ENCODE measurements at regions not wholly inside any gene's neighbourhood (a gene's known extent, or its start where the extent isn't known, plus 50 kb on each side); places are given as distances from the start of the nearest gene placed in this dataset.

GRCh38 chr16:9280069-9280466 lies 188.6 kb downstream of the HAPSTR1 start:
- Histone ChIP-seq H3K9ac (ENCODE audit: low read depth, low read length, poor library complexity) (peak overlapping the region; percentile 9), H3K79me1 (ENCODE audit: low read depth, low read length) (no peaks in the 10 kb centered on the region), H2BK5ac (ENCODE audit: low read length) (no peak overlapping the region), H3K4me3 (ENCODE audit: low read length in 2 of 2) (no peak overlapping the region), H3K36me3 (replicated peaks in 1 of 2; ENCODE audit: control insufficient read depth in 2 of 2, insufficient read depth in 2 of 2, low read length in 2 of 2) (no peaks in the 10 kb centered on the region), H2BK12ac (ENCODE audit: low read length) (no peak overlapping the region), H3K4me2 (ENCODE audit: insufficient read depth, low read length, poor library complexity, severe bottlenecking) (no peak overlapping the region), H3K27ac (replicated peaks; ENCODE audit: low read length) (no peak overlapping the region), H2BK120ac (ENCODE audit: low read depth, low read length) (no peak overlapping the region), H3K14ac (ENCODE audit: low read length) (no peak overlapping the region), H4K91ac (ENCODE audit: low read depth, low read length, poor library complexity) (no peak overlapping the region), H3K4me1 (ENCODE audit: control insufficient read depth in 2 of 2, insufficient read depth in 1 of 2, low read depth in 1 of 2, low read length in 2 of 2) (no peaks in the 10 kb centered on the region), H3K23ac (ENCODE audit: low read depth, low read length, poor library complexity) (no peak overlapping the region), H4K8ac (ENCODE audit: low read depth, low read length) (no peak overlapping the region), H3K27me3 (ENCODE audit: control insufficient read depth in 3 of 3, insufficient read depth in 3 of 3, low read depth in 1 of 3, low read length in 3 of 3) (peaks cover 0 to 2% (median 0%) of the 10 kb centered on the region in 3 experiments), H3K18ac (ENCODE audit: low read length) (no peak overlapping the region), H2AK5ac (ENCODE audit: low read depth, low read length) (no peak overlapping the region), H2BK15ac (ENCODE audit: low read length) (no peak overlapping the region), H3K9me3 (replicated peaks in 1 of 2; ENCODE audit: control insufficient read depth in 2 of 2, insufficient read depth in 1 of 2, low read depth in 1 of 2, low read length in 2 of 2) (no peaks in the 10 kb centered on the region), H2AFZ (ENCODE audit: low read length) (no peak overlapping the region), H3K4ac (ENCODE audit: low read length) (no peak overlapping the region)
- DNase-seq (ENCODE audit: low spot score), result no peak
- WGBS, 2 donors (ENCODE audit: extremely low coverage in 2 of 2, insufficient read length in 2 of 2, insufficient replicate concordance in 1 of 2), result no CpG with 5 or more reads among the region's 3 CpGs

- Histone ChIP-seq H3K14ac (ENCODE audit: low read length) (no peak overlapping the region), H4K8ac (ENCODE audit: low read depth, low read length) (no peak overlapping the region), H3K9me3 (replicated peaks in 1 of 2; ENCODE audit: control insufficient read depth in 2 of 2, insufficient read depth in 1 of 2, low read depth in 1 of 2, low read length in 2 of 2) (no peaks in the 10 kb centered on the region), H3K4me1 (ENCODE audit: control insufficient read depth in 2 of 2, insufficient read depth in 1 of 2, low read depth in 1 of 2, low read length in 2 of 2) (no peaks in the 10 kb centered on the region), H2AK5ac (ENCODE audit: low read depth, low read length) (no peak overlapping the region), H4K91ac (ENCODE audit: low read depth, low read length, poor library complexity) (no peak overlapping the region), H3K18ac (ENCODE audit: low read length) (no peak overlapping the region), H3K23ac (ENCODE audit: low read depth, low read length, poor library complexity) (no peak overlapping the region), H2BK120ac (ENCODE audit: low read depth, low read length) (no peak overlapping the region), H3K4me2 (ENCODE audit: insufficient read depth, low read length, poor library complexity, severe bottlenecking) (no peak overlapping the region), H3K36me3 (replicated peaks in 1 of 2; ENCODE audit: control insufficient read depth in 2 of 2, insufficient read depth in 2 of 2, low read length in 2 of 2) (no peaks in the 10 kb centered on the region), H2BK5ac (ENCODE audit: low read length) (no peak overlapping the region), H3K4me3 (ENCODE audit: low read length in 2 of 2) (no peak overlapping the region), H3K27me3 (ENCODE audit: control insufficient read depth in 3 of 3, insufficient read depth in 3 of 3, low read depth in 1 of 3, low read length in 3 of 3) (no peaks in the 10 kb centered on the region), H3K4ac (ENCODE audit: low read length) (no peak overlapping the region), H2BK12ac (ENCODE audit: low read length) (no peak overlapping the region), H3K27ac (replicated peaks; ENCODE audit: low read length) (no peak overlapping the region), H3K79me1 (ENCODE audit: low read depth, low read length) (no peaks in the 10 kb centered on the region), H3K9ac (ENCODE audit: low read depth, low read length, poor library complexity) (no peak overlapping the region), H2AFZ (ENCODE audit: low read length) (no peak overlapping the region), H2BK15ac (ENCODE audit: low read length) (no peak overlapping the region)
- DNase-seq (ENCODE audit: low spot score), result no peak
- no CpG with 5 or more reads among the region's 3 CpGs for WGBS, 2 donors (ENCODE audit: extremely low coverage in 2 of 2, insufficient read length in 2 of 2, insufficient replicate concordance in 1 of 2)
Measured at GRCh38 chr16:9286930-9287329, 195.5 kb downstream of the HAPSTR1 start.

GRCh38 chr16:9296271-9296590 lies 204.8 kb downstream of the HAPSTR1 start:
- no peak for DNase-seq (ENCODE audit: low spot score)
- no peak overlapping the region for H3K27ac ChIP-seq (replicated peaks; ENCODE audit: low read length)

GRCh38 chr16:9297437-9298113 lies 206.1 kb downstream of the HAPSTR1 start:
- no peak overlapping the region for H4K91ac ChIP-seq (ENCODE audit: low read depth, low read length, poor library complexity)
- H3K79me1 ChIP-seq (ENCODE audit: low read depth, low read length), result no peaks in the 10 kb centered on the region
- H3K23ac ChIP-seq (ENCODE audit: low read depth, low read length, poor library complexity), result no peak overlapping the region
- WGBS, 2 donors (ENCODE audit: extremely low coverage in 2 of 2, insufficient read length in 2 of 2, insufficient replicate concordance in 1 of 2), result no CpG with 5 or more reads among the region's 12 CpGs
- H2BK12ac ChIP-seq (ENCODE audit: low read length), result no peak overlapping the region
- H3K4ac ChIP-seq (ENCODE audit: low read length), result no peak overlapping the region
- no peak overlapping the region for H2AFZ ChIP-seq (ENCODE audit: low read length)
- H4K8ac ChIP-seq (ENCODE audit: low read depth, low read length), result no peak overlapping the region
- H3K4me3 ChIP-seq (ENCODE audit: low read length in 2 of 2), result no peak overlapping the region
- H3K36me3 ChIP-seq (replicated peaks in 1 of 2; ENCODE audit: control insufficient read depth in 2 of 2, insufficient read depth in 2 of 2, low read length in 2 of 2), result no peaks in the 10 kb centered on the region
- no peaks in the 10 kb centered on the region for H3K27me3 ChIP-seq (ENCODE audit: control insufficient read depth in 3 of 3, insufficient read depth in 3 of 3, low read depth in 1 of 3, low read length in 3 of 3)
- H2AK5ac ChIP-seq (ENCODE audit: low read depth, low read length), result no peak overlapping the region
- no peak for DNase-seq (ENCODE audit: low spot score)
- H2BK120ac ChIP-seq (ENCODE audit: low read depth, low read length), result no peak overlapping the region
- no peaks in the 10 kb centered on the region for H3K4me1 ChIP-seq (ENCODE audit: control insufficient read depth in 2 of 2, insufficient read depth in 1 of 2, low read depth in 1 of 2, low read length in 2 of 2)
- no peak overlapping the region for H3K27ac ChIP-seq (replicated peaks; ENCODE audit: low read length)
- H3K4me2 ChIP-seq (ENCODE audit: insufficient read depth, low read length, poor library complexity, severe bottlenecking), result no peak overlapping the region
- H2BK15ac ChIP-seq (ENCODE audit: low read length), result no peak overlapping the region
- no peak overlapping the region for H3K18ac ChIP-seq (ENCODE audit: low read length)
- no peaks in the 10 kb centered on the region for H3K9me3 ChIP-seq (replicated peaks in 1 of 2; ENCODE audit: control insufficient read depth in 2 of 2, insufficient read depth in 1 of 2, low read depth in 1 of 2, low read length in 2 of 2)
- no peak overlapping the region for H3K9ac ChIP-seq (ENCODE audit: low read depth, low read length, poor library complexity)
- no peak overlapping the region for H2BK5ac ChIP-seq (ENCODE audit: low read length)
- no peak overlapping the region for H3K14ac ChIP-seq (ENCODE audit: low read length)

More at GRCh38 chr16:9296271-9296590, 204.8 kb downstream of the HAPSTR1 start:
- no peak overlapping the region for H2BK120ac ChIP-seq (ENCODE audit: low read depth, low read length)
- H3K4me2 ChIP-seq (ENCODE audit: insufficient read depth, low read length, poor library complexity, severe bottlenecking), result no peak overlapping the region
- no peak overlapping the region for H3K9ac ChIP-seq (ENCODE audit: low read depth, low read length, poor library complexity)
- H3K27me3 ChIP-seq (ENCODE audit: control insufficient read depth in 3 of 3, insufficient read depth in 3 of 3, low read depth in 1 of 3, low read length in 3 of 3), result no peaks in the 10 kb centered on the region
- H3K23ac ChIP-seq (ENCODE audit: low read depth, low read length, poor library complexity), result no peak overlapping the region
- no peak overlapping the region for H2BK15ac ChIP-seq (ENCODE audit: low read length)
- H3K4me1 ChIP-seq (ENCODE audit: control insufficient read depth in 2 of 2, insufficient read depth in 1 of 2, low read depth in 1 of 2, low read length in 2 of 2), result no peaks in the 10 kb centered on the region
- no peak overlapping the region for H2AFZ ChIP-seq (ENCODE audit: low read length)
- H2BK12ac ChIP-seq (ENCODE audit: low read length), result no peak overlapping the region
- H3K79me1 ChIP-seq (ENCODE audit: low read depth, low read length), result no peaks in the 10 kb centered on the region
- H3K36me3 ChIP-seq (replicated peaks in 1 of 2; ENCODE audit: control insufficient read depth in 2 of 2, insufficient read depth in 2 of 2, low read length in 2 of 2), result no peaks in the 10 kb centered on the region
- WGBS, 2 donors (ENCODE audit: extremely low coverage in 2 of 2, insufficient read length in 2 of 2, insufficient replicate concordance in 1 of 2), result no CpG with 5 or more reads among the region's 2 CpGs
- no peak overlapping the region for H2BK5ac ChIP-seq (ENCODE audit: low read length)
- H2AK5ac ChIP-seq (ENCODE audit: low read depth, low read length), result no peak overlapping the region
- H3K4me3 ChIP-seq (ENCODE audit: low read length in 2 of 2), result no peak overlapping the region
- H3K9me3 ChIP-seq (replicated peaks in 1 of 2; ENCODE audit: control insufficient read depth in 2 of 2, insufficient read depth in 1 of 2, low read depth in 1 of 2, low read length in 2 of 2), result no peaks in the 10 kb centered on the region
- H3K18ac ChIP-seq (ENCODE audit: low read length), result no peak overlapping the region
- H4K91ac ChIP-seq (ENCODE audit: low read depth, low read length, poor library complexity), result no peak overlapping the region
- H4K8ac ChIP-seq (ENCODE audit: low read depth, low read length), result no peak overlapping the region
- no peak overlapping the region for H3K14ac ChIP-seq (ENCODE audit: low read length)
- no peak overlapping the region for H3K4ac ChIP-seq (ENCODE audit: low read length)

Measured in neuronal stem cell (in vitro differentiated cells).